Activated naive CD8-positive, alpha-beta T cell treated with anti-CD3 and anti-CD28 coated beads, Interleukin-2, amount 10 ng/mL, durations not matched to agents 7 days and 5 days (primary cell): ENCODE measurements at regions not wholly inside any gene's neighbourhood (a gene's known extent, or its start where the extent isn't known, plus 50 kb on each side); places are given as distances from the start of the nearest gene placed in this dataset.
"Not testable (repeated sequence)": the region's sequence is repeated elsewhere in the genome, so short reads cannot be mapped to it uniquely, and the experiment has no call there.

Experiments used
- ATAC-seq: fragments of 150-1000 bp; cut with Tn5 transposase; one replicate; pipeline ENCODE4 v1.10.0; 2021; ENCODE audit warnings: low read depth, moderate library complexity
- POLR2A ChIA-PET: fragments of 350-600 bp; sonication (Branson Sonifier 250); formaldehyde crosslinking; loops from one replicate; lab custom pipeline; 2021; ENCODE audit warnings: antibody characterized with exemption; lab: Charles Lee
- DNase-seq: peaks from one replicate; pipeline ENCODE4 v3.0.0; 2021
- H3K27ac Mint-ChIP-seq: one replicate; pipeline ENCODE4 v1.8.0; 2022; ENCODE audit warnings: mild to moderate bottlenecking, mixed read lengths
- H3K27me3 Mint-ChIP-seq: one replicate; pipeline ENCODE4 v1.8.0; 2022; ENCODE audit warnings: mild to moderate bottlenecking, moderate library complexity, mixed read lengths
- H3K36me3 Mint-ChIP-seq: one replicate; pipeline ENCODE4 v1.8.0; 2021; ENCODE audit warnings: mild to moderate bottlenecking, mixed read lengths
- H3K4me1 Mint-ChIP-seq: one replicate; pipeline ENCODE4 v1.8.0; 2021; ENCODE audit warnings: mixed read lengths
- H3K4me3 Mint-ChIP-seq: one replicate; pipeline ENCODE4 v1.8.0; 2022; ENCODE audit warnings: mild to moderate bottlenecking, moderate library complexity, mixed read lengths
- H3K9me3 Mint-ChIP-seq: one replicate; pipeline ENCODE4 v1.8.0; 2021; ENCODE audit warnings: mixed read lengths

GRCh38 chr2:222760301-222760897, 88.9 kb downstream of the MOGAT1 start:
- ATAC-seq, result no peak
- POLR2A ChIA-PET, result no interaction called here
- Mint-ChIP-seq H3K27me3 (peaks cover 21% of the 10 kb centered on the region), H3K4me1 (peaks cover 5% of the 10 kb centered on the region), H3K36me3 (no peaks in the 10 kb centered on the region), H3K27ac (no peak overlapping the region), H3K9me3 (no peaks in the 10 kb centered on the region), H3K4me3 (no peak overlapping the region)
- DNase-seq, result no peak

- Mint-ChIP-seq H3K27ac (no peak overlapping the region), H3K27me3 (peaks cover 35% of the 10 kb centered on the region), H3K9me3 (no peaks in the 10 kb centered on the region), H3K4me3 (no peak overlapping the region), H3K4me1 (no peaks in the 10 kb centered on the region), H3K36me3 (no peaks in the 10 kb centered on the region)
- no peak for DNase-seq
- POLR2A ChIA-PET, result no interaction called here
- ATAC-seq, result no peak
These were observed 90.4 kb downstream of the MOGAT1 start for GRCh38 chr2:222761888-222762287.

- Mint-ChIP-seq H3K27me3 (peaks cover 39% of the 10 kb centered on the region), H3K9me3 (no peaks in the 10 kb centered on the region), H3K4me1 (no peaks in the 10 kb centered on the region), H3K27ac (no peak overlapping the region), H3K36me3 (no peaks in the 10 kb centered on the region), H3K4me3 (no peak overlapping the region)
- POLR2A ChIA-PET, result no interaction called here
- DNase-seq (no peak), ATAC-seq (no peak)
These were observed 90.9 kb downstream of the MOGAT1 start for GRCh38 chr2:222762342-222762741.

- H3K4me1 Mint-ChIP-seq, POLR2A ChIA-PET, H3K36me3 Mint-ChIP-seq, ATAC-seq, H3K27ac Mint-ChIP-seq, DNase-seq, H3K9me3 Mint-ChIP-seq, H3K4me3 Mint-ChIP-seq: not testable (repeated sequence)
- H3K27me3 Mint-ChIP-seq, result peaks cover 56% of the 10 kb centered on the region
These were observed 94.4 kb downstream of the MOGAT1 start for GRCh38 chr2:222765883-222766282.

GRCh38 chr2:222768019-222768418, 92.8 kb upstream of the ACSL3 start:
- H3K36me3 Mint-ChIP-seq, DNase-seq, POLR2A ChIA-PET, H3K4me1 Mint-ChIP-seq, H3K9me3 Mint-ChIP-seq, H3K27ac Mint-ChIP-seq, ATAC-seq: not testable (repeated sequence)
- peak overlapping the region; percentile 31 for H3K4me3 Mint-ChIP-seq
- peaks cover 58% of the 10 kb centered on the region for H3K27me3 Mint-ChIP-seq

GRCh38 chr2:222769446-222769845, 91.4 kb upstream of the ACSL3 start:
- no peaks in the 10 kb centered on the region for H3K9me3 Mint-ChIP-seq
- peaks cover 57% of the 10 kb centered on the region for H3K27me3 Mint-ChIP-seq
- POLR2A ChIA-PET, result no interaction called here
- no peak for DNase-seq
- H3K36me3 Mint-ChIP-seq, result no peaks in the 10 kb centered on the region
- no peak overlapping the region for H3K4me3 Mint-ChIP-seq
- no peak overlapping the region for H3K27ac Mint-ChIP-seq
- no peak for ATAC-seq
- peaks cover 7% of the 10 kb centered on the region for H3K4me1 Mint-ChIP-seq

GRCh38 chr2:222769941-222770340, 90.9 kb upstream of the ACSL3 start:
- Mint-ChIP-seq H3K27ac (no peak overlapping the region), H3K36me3 (peaks cover 1% of the 10 kb centered on the region), H3K4me1 (peaks cover 7% of the 10 kb centered on the region), H3K9me3 (no peaks in the 10 kb centered on the region), H3K4me3 (no peak overlapping the region), H3K27me3 (peaks cover 56% of the 10 kb centered on the region)
- ATAC-seq (no peak), DNase-seq (no peak)
- POLR2A ChIA-PET, result no interaction called here

- Mint-ChIP-seq H3K4me3 (no peak overlapping the region), H3K36me3 (peaks cover 1% of the 10 kb centered on the region), H3K4me1 (peaks cover 7% of the 10 kb centered on the region), H3K27ac (no peak overlapping the region), H3K27me3 (peaks cover 46% of the 10 kb centered on the region), H3K9me3 (no peaks in the 10 kb centered on the region)
- DNase-seq (no peak), ATAC-seq (no peak)
- POLR2A ChIA-PET, result no interaction called here
These were observed 89.0 kb upstream of the ACSL3 start for GRCh38 chr2:222771832-222772231.

- Mint-ChIP-seq H3K27me3 (peaks cover 30% of the 10 kb centered on the region), H3K36me3 (peaks cover 1% of the 10 kb centered on the region), H3K27ac (no peak overlapping the region), H3K4me3 (no peak overlapping the region), H3K4me1 (no peaks in the 10 kb centered on the region), H3K9me3 (no peaks in the 10 kb centered on the region)
- ATAC-seq (no peak), DNase-seq (no peak)
- POLR2A ChIA-PET, result no interaction called here
These were observed 85.9 kb upstream of the ACSL3 start for GRCh38 chr2:222774941-222775340.

- H3K27ac Mint-ChIP-seq, result no peak overlapping the region
- peaks cover 1% of the 10 kb centered on the region for H3K36me3 Mint-ChIP-seq
- H3K27me3 Mint-ChIP-seq, result peaks cover 27% of the 10 kb centered on the region
- H3K4me1 Mint-ChIP-seq, result no peaks in the 10 kb centered on the region
- ATAC-seq (no peak), DNase-seq (no peak)
- no peak overlapping the region for H3K4me3 Mint-ChIP-seq
- POLR2A ChIA-PET, result no interaction called here
- H3K9me3 Mint-ChIP-seq, result peaks cover 2% of the 10 kb centered on the region
These were observed 84.0 kb upstream of the ACSL3 start for GRCh38 chr2:222776792-222777191.

- Mint-ChIP-seq H3K36me3 (peaks cover 1% of the 10 kb centered on the region), H3K4me1 (no peaks in the 10 kb centered on the region), H3K4me3 (no peak overlapping the region), H3K9me3 (peaks cover 5% of the 10 kb centered on the region), H3K27ac (no peak overlapping the region), H3K27me3 (peaks cover 27% of the 10 kb centered on the region)
- no peak for ATAC-seq
- DNase-seq, result no peak
- POLR2A ChIA-PET, result interaction anchor here (0.7 kb wide), 1 partner anchor 160 kb away, joined by 3 read pairs; no protein-coding TSS in a partner anchor
These were observed 82.4 kb upstream of the ACSL3 start for GRCh38 chr2:222778400-222778799.

- POLR2A ChIA-PET, result no interaction called here
- Mint-ChIP-seq H3K27ac (no peak overlapping the region), H3K27me3 (peaks cover 21% of the 10 kb centered on the region), H3K9me3 (peaks cover 5% of the 10 kb centered on the region), H3K4me1 (no peaks in the 10 kb centered on the region), H3K36me3 (peaks cover 1% of the 10 kb centered on the region), H3K4me3 (no peak overlapping the region)
- DNase-seq (no peak), ATAC-seq (no peak)
These were observed 81.5 kb upstream of the ACSL3 start for GRCh38 chr2:222779145-222779832.

- ATAC-seq (no peak), DNase-seq (no peak)
- Mint-ChIP-seq H3K4me1 (no peaks in the 10 kb centered on the region), H3K36me3 (peaks cover 2% of the 10 kb centered on the region), H3K27ac (no peak overlapping the region), H3K27me3 (peaks cover 21% of the 10 kb centered on the region), H3K9me3 (peaks cover 5% of the 10 kb centered on the region), H3K4me3 (no peak overlapping the region)
- POLR2A ChIA-PET, result no interaction called here
These were observed 80.8 kb upstream of the ACSL3 start for GRCh38 chr2:222780051-222780450.

GRCh38 chr2:222782201-222782730, 78.6 kb upstream of the ACSL3 start:
- Mint-ChIP-seq H3K27me3 (peaks cover 14% of the 10 kb centered on the region), H3K9me3 (peaks cover 9% of the 10 kb centered on the region), H3K27ac (no peak overlapping the region), H3K36me3 (peaks cover 2% of the 10 kb centered on the region), H3K4me1 (no peaks in the 10 kb centered on the region), H3K4me3 (no peak overlapping the region)
- ATAC-seq (no peak), DNase-seq (no peak)
- POLR2A ChIA-PET, result no interaction called here
